SIG-M5 (cell line): ENCODE measurements at regions not wholly inside any gene's neighbourhood (a gene's known extent, or its start where the extent isn't known, plus 50 kb on each side); places are given as distances from the start of the nearest gene placed in this dataset.

Experiments
- DNase-seq: peaks from one replicate; lab custom pipeline; 2025; lab: John Stamatoyannopoulos, UW

DNA sequence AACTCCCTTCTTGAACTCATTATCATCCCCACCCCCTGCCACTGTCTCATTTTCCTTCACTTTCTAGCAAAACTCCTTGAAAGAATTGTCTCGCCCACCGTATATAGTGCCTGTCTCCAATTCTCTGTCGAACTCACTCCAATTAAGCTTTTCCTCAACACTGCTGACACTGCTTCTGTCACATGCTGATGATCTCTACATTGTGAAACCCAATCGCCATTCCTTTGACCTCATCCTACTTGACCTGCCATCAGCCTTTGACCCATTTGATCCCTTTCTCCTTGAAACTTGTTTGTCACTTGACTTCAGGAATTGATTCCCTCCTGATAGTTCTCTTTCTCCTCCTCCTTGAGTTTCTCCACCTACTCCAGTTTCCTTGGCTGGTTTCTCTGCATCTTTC, 54.8 kb downstream of the CCDC71L start:
- DNase-seq, result no peak

DNA sequence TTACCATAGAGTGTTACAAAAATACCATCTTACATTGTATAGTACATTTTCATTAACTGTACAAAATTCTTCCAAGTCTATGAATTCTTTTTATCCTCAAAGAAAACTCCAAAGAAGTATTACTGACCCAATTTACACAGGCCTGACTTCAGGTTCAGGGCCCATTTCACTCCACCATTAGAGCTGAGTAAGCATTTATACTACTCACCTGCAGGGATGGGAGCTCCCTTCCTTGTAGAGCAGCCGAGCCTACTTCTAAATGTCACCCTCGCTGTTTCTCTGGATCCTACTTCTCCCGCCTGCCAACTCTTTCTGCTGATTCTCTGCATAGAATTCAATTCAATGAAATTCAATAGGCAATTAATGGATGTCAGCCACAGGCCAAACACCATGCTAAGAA, 56.0 kb downstream of the CCDC71L start:
- no peak for DNase-seq

DNA sequence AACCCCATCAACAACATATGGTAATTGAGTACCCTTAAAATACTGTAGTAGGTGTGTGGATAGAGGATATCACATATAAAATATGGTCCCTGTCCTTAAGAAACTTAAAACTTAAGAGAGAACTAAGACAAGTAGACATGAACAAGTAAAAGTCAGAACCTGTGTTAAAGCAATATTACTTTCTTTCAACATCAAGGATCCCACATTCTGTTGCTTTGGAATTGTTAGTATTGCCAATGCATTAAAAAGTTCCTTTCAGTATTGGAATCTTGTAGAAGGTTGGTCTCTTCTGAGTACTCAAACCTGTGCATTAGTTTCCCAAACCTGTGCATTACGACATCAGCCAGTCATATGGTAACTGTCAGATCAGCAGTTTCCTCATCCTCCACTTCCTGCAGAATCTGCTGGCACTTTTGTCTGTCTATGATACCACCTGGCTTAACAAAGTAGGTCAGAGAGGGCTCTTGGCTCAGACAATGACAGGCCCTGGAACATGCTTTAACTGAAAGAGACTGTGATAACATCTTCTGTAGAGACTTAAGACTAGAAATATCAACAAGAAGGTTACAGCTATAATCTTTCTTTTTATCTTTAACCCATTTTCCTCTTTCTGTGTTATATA, 56.5 kb downstream of the CCDC71L start:
- no peak for DNase-seq

DNA sequence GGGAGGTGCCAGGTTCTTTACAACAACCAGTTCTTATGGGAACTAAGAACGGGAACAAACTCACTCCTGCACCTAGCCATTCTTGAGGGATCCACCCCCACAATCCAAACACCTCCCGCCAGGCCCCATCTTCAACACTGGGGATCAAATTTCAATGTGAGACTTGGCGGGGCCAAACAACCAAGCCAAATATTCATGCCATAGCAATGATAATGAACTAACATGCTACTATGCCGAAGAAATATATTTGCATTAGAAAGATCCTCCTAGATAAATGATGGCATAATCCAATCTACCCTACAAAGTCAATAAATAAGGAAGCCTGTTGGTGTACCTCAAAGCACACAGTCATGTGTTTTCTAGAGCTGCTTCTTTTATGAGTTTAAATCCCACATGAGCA, 57.6 kb downstream of the CCDC71L start:
- DNase-seq, result no peak

DNA sequence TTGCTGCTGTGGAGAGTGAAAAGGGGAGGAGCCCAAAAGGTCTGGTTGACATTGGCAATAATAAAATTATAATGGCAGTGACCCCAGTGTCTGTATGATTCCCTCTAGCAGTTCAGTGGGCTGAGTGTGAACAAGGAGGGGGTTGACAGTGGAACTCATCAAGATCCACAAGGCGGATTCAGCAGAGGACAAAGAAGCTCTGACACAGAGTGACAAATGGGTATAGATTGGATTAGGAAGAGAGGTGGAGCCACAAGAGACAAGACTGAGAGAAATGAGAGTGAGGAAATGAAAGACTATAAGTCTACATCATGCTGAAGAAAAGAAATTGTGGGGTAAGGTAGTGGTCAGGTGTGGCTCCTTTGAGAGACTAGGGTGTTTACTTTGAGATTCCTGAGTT, 58.9 kb downstream of the CCDC71L start:
- DNase-seq, result no peak

DNA sequence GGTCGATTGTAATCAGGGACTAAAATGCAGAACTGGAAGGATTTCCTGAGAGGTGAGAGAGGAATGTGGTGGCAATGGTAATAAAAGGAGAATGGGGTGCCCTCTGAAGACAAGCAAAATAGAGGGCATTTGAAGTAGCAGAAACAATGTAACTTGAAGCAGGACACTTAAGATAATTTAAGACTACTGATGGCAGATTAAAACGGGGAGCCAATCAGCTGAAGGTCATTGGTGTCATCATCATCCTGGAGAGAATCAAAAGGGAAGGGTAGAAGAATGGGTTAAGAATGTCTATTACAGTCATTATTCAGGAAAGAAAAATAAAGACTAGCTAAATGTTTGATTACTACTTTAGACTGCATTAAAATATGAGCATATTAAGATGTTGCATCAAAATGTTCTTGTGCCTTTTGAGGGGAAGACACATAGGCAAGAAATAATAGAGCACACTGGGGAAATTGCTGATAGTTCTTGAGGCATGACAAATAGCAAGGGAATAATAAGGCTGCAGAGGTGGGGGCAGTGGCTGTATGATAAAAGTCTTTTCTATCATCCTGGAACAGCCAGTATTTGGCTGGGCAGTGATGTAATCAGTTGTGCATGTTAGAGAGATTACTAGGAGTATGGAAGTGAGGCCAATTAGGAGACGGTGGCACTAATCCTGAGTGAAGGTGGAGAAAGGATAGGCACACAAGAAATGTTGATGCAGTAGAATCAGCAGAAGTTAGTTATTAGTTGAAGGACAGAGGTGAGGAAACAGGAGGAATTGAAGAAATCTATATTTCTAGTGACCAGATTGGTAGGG, 60.2 kb downstream of the CCDC71L start:
- no peak for DNase-seq

DNA sequence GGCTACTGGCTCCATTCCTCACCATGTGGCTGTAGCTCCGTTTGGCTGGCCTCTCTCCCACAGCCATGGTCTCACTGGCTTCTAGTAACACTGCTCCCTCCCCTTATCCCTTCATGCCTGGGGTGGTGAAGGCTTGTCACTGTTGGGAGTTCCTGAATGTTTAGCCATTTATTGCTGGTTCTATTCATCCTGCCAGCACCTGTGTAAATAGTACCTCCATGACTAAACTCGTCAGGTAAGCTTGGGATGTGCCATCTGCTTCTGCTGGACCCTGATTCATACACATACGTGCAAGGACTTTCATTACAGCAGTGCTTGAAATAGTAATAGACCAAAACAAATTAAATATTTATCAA, 61.6 kb downstream of the CCDC71L start:
- DNase-seq, result no peak

DNA sequence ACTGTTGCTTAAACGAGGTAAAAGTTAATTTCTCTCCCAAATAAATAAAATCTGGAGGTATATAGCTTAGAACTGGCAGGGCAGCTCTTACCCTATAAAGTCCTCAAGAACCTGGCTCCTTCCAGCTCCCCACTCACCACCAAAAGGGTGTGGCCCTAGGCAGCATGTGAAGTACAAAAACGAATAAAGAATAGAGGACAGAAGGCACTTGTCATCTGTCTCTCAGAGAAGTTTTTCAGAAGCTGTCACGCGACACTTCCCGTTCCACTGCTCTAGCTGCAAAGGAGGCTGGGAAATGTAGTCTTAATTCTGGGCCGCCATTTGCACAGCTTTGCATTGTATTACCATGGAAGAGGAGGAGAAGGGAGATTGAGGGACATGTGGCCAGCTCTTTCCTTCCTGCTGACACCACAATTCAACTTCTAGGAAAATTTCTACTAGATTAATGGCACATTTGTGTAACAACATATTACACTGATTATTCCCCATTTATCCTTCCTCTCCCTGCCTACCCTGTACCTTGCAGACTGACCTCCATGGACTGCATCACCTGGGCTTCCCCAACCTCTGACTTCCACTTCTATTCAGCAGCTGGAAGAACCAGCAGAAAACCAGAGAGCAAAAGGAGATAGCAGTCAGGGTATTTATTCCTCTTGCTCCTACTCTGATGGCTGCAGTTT, 62.2 kb downstream of the CCDC71L start:
- peak; percentile 16 for DNase-seq

DNA sequence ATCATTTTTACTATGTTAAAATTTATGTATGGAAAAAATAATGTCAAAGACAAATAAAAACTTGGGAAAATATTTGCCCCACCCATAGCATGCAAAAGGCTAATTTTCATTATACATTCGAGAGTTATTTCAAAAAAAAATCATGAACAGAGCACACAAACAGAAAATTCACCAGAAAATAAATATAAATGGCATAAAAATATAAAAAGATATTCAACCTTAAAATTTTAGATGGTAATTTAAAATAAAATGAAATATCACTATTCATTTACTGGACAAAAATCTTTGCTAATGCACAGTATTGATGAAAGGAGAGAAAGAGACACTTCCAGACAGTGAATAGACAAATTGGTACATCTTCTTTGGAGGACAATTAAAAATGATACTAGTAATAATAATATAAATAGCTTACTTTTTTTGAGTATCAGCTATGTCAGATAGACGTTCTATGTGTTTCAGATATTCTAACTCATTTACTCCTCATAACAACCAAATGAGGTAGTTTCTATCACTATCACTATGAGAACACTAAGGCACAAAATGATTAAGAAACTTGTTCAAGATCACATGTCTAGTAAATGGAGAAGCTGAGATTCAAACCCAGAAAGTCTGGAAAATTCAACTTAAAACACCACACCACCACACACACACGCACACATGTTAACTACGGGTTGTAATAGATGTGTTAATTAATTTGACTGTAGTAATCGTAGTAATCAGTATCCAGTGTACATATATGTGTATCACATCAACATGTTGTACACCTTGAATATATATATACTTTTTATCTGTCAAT, 63.0 kb downstream of the CCDC71L start:
- no peak for DNase-seq

DNA sequence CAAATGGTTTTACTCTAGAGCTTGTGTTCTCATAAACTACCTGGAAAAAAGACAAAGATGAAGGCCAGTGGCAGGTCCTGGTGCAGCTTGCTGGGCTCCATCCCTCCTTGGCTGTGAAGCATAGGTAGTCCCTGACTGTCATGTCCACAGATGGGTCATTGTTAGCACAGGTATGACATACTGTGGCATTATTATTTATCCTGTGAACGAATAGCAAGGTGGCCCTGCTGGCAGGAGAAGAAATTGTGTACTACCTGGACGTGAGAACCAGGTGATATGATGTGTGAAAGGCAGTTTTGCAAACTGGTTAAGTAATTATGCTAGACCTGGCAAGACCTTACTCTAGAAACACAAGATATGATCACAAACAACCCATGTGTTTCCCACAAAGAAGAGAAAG, 63.9 kb downstream of the CCDC71L start:
- no peak for DNase-seq

DNA sequence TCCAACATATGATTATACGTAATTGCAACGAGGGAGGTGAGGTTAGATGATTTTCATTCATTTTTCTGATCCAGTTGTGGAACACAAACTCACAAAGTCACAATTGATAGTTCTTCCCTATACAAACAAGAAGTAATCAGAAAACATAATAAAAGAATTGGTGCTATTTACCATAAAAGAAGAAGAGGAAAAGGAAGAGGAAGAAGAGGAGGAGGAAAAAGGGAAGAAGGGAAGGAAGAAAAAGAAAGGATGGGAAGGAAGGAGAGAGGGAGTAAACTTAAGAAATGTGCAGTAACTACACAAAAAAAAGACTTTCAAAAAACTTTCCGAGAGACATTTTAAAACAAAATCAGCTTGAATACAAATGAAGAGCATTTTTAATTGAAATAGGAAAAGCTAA, 65.0 kb downstream of the CCDC71L start:
- no peak for DNase-seq

DNA sequence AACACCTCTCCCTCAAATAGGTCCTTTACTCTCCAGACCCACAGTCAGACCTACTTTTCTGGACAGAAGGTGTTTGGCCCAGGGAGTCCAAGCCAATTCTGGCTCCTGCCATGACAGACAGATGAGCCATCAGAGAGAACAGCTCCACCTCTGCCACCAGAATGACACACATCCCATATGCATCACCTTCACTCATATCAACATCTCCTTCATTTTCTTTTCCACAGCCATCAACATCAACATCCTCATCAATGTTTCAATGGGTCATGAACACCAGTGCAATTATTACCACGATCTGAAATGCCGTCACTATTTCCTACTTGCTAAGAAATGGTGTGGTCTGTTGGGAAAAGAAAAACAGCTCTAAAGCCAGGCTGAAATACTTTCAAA, 67.9 kb downstream of the CCDC71L start:
- no peak for DNase-seq

DNA sequence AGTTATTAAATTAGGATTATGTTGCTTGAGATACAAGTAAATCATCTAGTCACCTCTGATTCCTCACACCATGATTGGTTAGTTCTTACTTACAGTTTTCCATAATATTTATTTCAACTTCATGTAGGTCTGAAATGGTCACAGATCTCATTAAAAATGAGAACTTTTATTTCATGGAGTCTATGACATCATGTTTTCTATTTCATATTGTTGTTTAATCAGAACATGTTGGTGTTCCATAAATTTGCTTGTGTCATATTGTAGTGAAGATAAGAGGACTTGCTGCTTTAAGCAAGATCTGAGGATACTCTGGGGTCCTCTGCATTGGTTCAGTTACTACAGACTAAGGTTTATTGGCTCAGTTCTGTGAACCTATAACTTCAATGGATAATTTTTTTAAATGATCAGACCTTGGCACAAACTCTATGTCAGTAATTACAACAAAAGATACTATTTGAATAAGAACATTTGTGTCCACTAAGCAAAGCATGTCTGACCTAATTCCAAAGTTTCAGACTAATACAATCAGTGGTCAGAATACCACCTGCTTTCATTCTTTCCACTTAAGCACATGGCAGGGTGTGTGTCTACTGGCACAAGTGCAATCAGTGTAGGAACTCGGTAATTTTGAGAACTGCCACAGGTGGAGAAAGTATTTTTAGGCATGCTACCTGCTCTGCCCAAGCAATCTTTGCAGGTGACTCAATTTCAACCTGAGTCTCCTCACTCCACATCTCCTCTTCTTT, 68.5 kb downstream of the CCDC71L start:
- DNase-seq, result no peak

DNA sequence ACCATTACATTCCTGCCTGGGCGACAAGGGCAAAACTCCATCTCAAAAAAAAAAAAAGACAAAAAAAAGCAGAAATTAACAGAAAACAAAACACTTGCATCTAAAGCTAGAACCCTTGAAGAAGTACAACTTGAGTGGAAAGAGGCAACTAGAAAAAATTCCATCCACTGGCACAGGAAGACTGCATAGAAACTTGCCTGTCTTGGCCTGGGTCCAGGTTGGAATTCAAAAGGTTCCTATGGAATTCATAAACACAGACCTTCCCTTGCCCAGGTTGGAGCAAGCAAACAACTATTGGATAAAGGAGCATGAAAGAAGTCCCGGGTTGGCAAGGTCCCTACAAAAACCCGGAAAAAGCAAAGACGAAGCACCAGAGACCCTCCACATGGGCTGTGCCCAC, 69.8 kb downstream of the CCDC71L start:
- no peak for DNase-seq

DNA sequence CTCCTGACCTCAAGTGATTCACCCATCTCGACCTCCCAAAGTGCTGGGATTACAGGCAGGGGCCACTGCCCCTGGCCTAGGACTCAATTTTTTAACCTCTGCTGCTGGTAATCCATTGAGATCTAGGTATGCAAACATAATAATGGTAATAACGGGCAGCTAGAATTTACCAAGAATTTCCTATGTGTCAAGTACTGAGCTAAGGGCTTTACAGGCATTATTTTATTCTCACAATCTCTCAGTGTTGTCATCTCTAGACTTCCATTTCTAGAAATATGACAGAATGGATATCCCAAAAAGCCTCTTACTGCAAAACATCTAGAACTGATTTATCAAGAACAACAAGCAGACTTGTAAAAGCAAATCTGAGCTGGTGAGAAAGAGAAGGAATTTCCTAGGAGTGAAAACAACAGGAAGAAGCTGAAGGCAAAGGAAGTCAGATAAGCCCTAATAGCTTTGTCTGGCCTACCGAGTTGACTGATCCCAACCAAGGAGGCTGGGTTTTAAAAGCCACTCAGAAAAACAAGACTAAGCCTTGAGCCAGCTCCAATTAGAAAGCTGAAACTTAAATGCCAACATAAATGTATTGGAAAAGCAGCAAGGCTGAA, 70.6 kb downstream of the CCDC71L start:
- DNase-seq, result no peak

DNA sequence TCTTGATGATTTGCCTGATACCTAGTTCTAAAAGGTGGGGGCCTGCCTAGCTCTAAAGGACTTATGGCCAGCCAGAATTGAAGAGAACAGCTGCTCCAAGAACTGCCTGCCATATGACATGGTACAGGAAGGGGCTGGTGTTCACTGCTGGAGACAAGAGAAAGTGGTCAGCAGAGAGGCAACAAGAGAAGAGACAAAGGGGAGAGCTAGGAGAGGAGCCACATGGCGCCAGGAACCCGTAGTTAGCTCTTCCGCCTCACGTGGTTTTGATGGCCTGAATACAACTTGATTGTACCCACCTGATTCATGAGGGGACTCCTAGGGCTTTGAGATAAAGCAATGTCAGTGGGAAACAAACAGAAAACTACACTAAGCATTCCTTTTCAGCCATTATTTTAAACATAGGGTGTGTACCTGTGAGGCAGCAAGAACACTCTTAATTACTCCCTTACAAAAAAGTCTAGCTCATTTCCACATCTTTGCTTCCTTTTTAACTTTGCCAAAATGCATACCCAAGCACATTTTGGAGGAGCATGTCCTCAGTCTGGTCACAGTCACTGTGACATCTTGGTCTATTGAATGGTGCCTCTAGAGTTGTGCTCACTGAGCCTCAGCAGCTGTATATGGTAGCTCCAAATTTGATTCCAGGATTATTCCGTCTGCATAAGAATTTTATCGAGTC, 71.6 kb downstream of the CCDC71L start:
- no peak for DNase-seq

DNA sequence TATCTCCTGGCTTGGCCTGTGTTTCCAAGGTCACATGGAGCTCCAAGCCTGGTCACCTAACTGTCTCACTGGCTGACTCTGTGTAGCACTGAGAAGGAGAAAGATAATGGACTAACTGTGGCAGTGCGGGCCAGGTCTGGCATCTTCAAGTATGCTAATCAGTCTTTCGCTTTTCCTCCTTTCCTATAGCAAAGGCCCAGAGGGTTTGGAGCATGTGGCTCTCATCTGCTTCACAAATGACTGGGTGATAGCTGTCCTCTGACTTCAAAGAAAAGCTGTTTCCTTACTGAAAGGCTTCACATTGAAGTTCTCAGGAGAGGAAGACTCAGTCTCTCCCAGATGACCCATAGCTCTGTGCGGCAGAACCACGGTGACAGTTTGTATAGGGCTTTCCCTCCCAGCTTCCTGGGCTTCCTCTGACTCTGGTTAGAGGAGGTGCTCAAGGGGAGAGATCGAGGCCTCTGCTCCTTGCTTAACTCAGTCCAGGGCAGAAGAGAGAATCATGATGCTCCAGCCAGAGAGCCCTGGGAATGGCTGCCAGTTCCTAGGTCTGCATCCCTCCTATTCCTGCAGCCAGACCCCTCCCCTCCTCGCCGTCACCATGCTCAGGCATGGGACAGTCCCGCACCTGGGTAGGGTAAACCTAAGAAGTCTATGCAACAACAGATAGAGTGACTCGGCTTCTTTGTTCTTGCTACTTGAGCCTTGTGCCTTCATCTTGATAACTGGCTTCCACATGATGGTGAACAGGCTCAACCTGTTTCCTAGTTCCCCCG, 72.3 kb downstream of the CCDC71L start:
- no peak for DNase-seq

DNA sequence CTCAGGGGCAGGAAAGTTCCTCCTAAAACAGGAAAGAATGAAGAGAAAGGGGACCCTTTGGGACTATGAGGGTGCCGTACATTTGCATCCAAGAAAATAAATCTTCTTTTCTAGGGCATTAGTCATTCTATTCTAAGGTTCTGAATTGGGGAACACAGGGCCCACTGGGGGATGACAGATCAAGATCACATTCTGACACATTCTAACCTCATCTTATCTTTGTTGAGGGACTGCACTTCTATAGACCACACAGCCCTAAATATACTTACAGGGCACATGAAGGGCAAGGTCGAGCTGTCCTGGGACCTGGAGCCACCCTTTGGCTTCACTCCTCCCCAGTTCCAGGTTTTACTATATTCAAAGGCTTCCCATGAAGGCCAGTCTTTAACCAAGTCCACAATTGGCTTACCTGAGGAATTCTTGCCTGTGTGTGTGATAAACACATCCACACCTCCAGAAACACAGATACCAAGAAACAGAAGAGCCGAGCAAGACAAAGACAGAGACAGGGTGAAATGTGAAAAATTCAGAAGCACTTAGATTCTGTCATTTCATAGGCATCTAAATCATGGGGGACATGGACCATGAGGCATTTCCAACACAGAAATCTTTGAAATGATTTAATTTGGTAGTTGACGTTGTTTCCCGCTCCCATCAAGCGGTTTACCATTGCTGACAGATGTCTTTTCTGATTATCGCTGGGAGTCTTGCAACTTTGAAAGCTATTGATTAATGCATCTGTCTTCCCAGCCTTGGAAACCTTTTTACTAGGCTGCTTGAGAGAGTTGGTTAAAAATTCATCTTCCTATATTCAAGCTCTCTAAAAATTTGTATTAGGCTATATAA, 75.8 kb downstream of the CCDC71L start:
- no peak for DNase-seq
